GM23248 (cell line): ENCODE measurements at regions not wholly inside any gene's neighbourhood (a gene's known extent, or its start where the extent isn't known, plus 50 kb on each side); places are given as distances from the start of the nearest gene placed in this dataset.

Experiments
- DNase-seq: peaks from one replicate; pipeline ENCODE4 v3.0.0-alpha.2; 2015
- H2AFZ ChIP-seq: fragments of 200-600 bp; sonication (generic); 2 replicates; pipeline ENCODE4 v1.6.1; 2016; ENCODE audit warnings: antibody characterized with exemption
- H3F3A ChIP-seq: fragments of 200-600 bp; sonication (generic); 2 replicates; pipeline ENCODE4 v1.6.1; 2016; ENCODE audit warnings: mild to moderate bottlenecking, antibody characterized with exemption, mixed run types; ENCODE audit not compliant: insufficient read depth
- H3K27ac ChIP-seq: fragments of 200-600 bp; sonication (generic); 2 replicates; pipeline ENCODE4 v1.5.1; 2016; ENCODE audit warnings: mild to moderate bottlenecking
- H3K27me3 ChIP-seq: fragments of 200-600 bp; sonication (generic); replicated peaks from 2 replicates; pipeline ENCODE4 v1.6.1; 2016; ENCODE audit warnings: mild to moderate bottlenecking; ENCODE audit not compliant: insufficient read depth
- H3K36me3 ChIP-seq: fragments of 200-600 bp; sonication (generic); 2 replicates; pipeline ENCODE4 v1.6.1; 2016; ENCODE audit warnings: low read depth, mild to moderate bottlenecking
- H3K4me1 ChIP-seq: fragments of 200-600 bp; sonication (generic); 2 replicates; pipeline ENCODE4 v1.6.1; 2016; ENCODE audit warnings: mild to moderate bottlenecking; ENCODE audit not compliant: insufficient read depth
- H3K4me2 ChIP-seq: fragments of 200-600 bp; sonication (generic); one replicate; pipeline ENCODE4 v1.6.1; 2016; ENCODE audit warnings: mild to moderate bottlenecking; ENCODE audit not compliant: unreplicated experiment
- H3K4me3 ChIP-seq: fragments of 200-600 bp; sonication (generic); 2 replicates; pipeline ENCODE4 v1.5.1; 2016; ENCODE audit warnings: mild to moderate bottlenecking
- H3K79me2 ChIP-seq: fragments of 200-600 bp; sonication (generic); 2 replicates; pipeline ENCODE4 v1.6.1; 2016; ENCODE audit warnings: mild to moderate bottlenecking; ENCODE audit not compliant: insufficient read depth
- H3K9ac ChIP-seq: fragments of 200-600 bp; sonication (generic); 2 replicates; pipeline ENCODE4 v1.6.1; 2016; ENCODE audit warnings: mild to moderate bottlenecking
- H3K9me2 ChIP-seq: fragments of 200-600 bp; sonication (generic); 2 replicates; pipeline ENCODE4 v1.6.1; 2016; ENCODE audit warnings: mixed run types, mild to moderate bottlenecking, moderate library complexity; ENCODE audit not compliant: insufficient read depth
- H3K9me3 ChIP-seq: fragments of 200-600 bp; sonication (generic); one replicate; pipeline ENCODE4 v1.6.1; 2017; ENCODE audit warnings: low read depth
- H4K20me1 ChIP-seq: fragments of 200-600 bp; sonication (generic); 2 replicates; pipeline ENCODE4 v1.6.0; 2016; ENCODE audit not compliant: insufficient read depth
- EZH2 ChIP-seq: fragments of 200-600 bp; sonication (generic); IDR thresholded peaks from 2 replicates; pipeline ENCODE4 v1.6.1; 2018; ENCODE audit warnings: antibody characterized with exemption, mild to moderate bottlenecking; ENCODE audit not compliant: insufficient read depth, poor library complexity, severe bottlenecking
- EZH2phosphoT487 ChIP-seq: fragments of 200-600 bp; sonication (generic); IDR thresholded peaks from 2 replicates; pipeline ENCODE4 v1.6.1; 2018; ENCODE audit warnings: antibody characterized with exemption, moderate library complexity, mild to moderate bottlenecking, low read depth; ENCODE audit not compliant: insufficient read depth
- WGBS, 2 experiments: methylation state at CpG; one replicate each; pipeline ENCODE4 v1.1.6; 2015 to 2017; ENCODE audit warnings: low lambda C conversion rate in 2 of 2, low coverage in 1 of 2; ENCODE audit errors: missing lambda C conversion rate in 2 of 2; 5-methylcytosine and 5-hydroxymethylcytosine counted together
- in situ Hi-C: fragments of 300-500 bp; cut with MboI; formaldehyde crosslinking; loops from 2 replicates; pipeline ENCODE4 v1.15.0; 2020

DNA sequence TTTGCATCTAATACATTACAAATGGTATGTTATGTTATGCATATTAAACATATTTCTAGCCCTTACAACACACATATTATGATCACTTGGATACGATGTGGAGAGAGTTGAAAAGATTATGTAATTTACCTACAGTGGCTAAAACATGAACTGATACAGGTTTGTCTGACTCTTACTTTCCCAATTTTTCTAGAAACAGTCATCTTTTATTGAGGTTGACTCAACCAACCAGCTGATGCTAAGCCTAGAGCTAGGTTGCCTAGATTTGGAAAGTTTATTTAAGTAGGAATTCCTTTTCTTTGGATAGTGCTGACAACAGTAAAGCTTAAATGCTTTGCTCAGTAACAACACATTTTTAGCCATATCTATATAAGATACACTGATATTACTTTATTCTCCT is 1215.1 kb downstream of the ADGRL3 start:
- Histone ChIP-seq H3K9me2 (no peaks in the 10 kb centered on the region), H3K27ac (no peak overlapping the region), H3K9me3 (no peaks in the 10 kb centered on the region), H3K27me3 (no peaks in the 10 kb centered on the region), H4K20me1 (no peaks in the 10 kb centered on the region), H2AFZ (no peak overlapping the region), H3K4me1 (no peaks in the 10 kb centered on the region), H3K4me2 (no peak overlapping the region), H3K79me2 (no peaks in the 10 kb centered on the region), H3K9ac (no peak overlapping the region), H3K4me3 (no peak overlapping the region), H3F3A (no peaks in the 10 kb centered on the region), H3K36me3 (no peaks in the 10 kb centered on the region)
- WGBS, 2 experiments, result 20 to 22% methylated on average over 1 of the region's 1 CpG
- DNase-seq, result no peak
- TF ChIP-seq EZH2 (no peak), EZH2phosphoT487 (no peak)
- in situ Hi-C loops, result no loop called here

- Histone ChIP-seq H4K20me1 (no peaks in the 10 kb centered on the region), H3K9me2 (no peaks in the 10 kb centered on the region), H2AFZ (no peak overlapping the region), H3K9me3 (no peaks in the 10 kb centered on the region), H3K9ac (no peak overlapping the region), H3K27ac (no peak overlapping the region), H3K4me2 (no peak overlapping the region), H3F3A (no peaks in the 10 kb centered on the region), H3K4me1 (no peaks in the 10 kb centered on the region), H3K79me2 (no peaks in the 10 kb centered on the region), H3K4me3 (no peak overlapping the region), H3K36me3 (no peaks in the 10 kb centered on the region), H3K27me3 (no peaks in the 10 kb centered on the region)
- in situ Hi-C loops, result no loop called here
- TF ChIP-seq EZH2phosphoT487, result no peak
- no peak for TF ChIP-seq EZH2
- DNase-seq, result no peak
These were observed 1214.4 kb downstream of the ADGRL3 start for GRCh38 chr4:62414563-62414962.

DNA sequence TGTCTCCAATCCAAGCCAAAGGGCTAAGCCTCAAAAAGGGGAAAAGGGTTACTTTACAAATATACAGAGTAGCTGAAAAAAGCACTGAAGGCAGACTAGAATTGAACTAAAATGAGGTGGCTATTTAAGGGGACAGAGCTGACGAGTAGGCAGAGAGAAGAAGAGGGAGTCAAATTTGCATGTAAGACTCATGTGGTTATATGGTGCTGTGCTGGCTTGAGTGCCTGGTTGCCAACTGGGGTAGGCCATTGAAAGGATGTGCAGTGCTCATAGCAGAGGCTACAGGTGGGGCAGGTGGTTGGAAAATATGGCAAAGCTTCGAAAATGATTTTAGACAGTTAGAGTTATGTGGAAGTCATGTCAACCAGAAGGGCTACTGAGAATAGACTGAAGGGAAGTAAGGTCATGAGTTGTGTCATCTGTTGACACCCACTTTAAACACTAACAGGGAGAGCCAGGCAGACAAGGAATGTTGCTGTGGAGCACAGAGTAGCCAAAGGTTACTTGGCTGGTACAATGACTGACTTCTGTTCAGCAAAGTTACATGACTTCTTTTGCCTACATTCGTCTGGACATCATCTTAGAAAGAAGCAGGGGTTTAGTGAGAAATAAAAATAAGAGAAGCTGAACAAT is 1210.4 kb downstream of the ADGRL3 start:
- TF ChIP-seq EZH2phosphoT487, result no peak
- TF ChIP-seq EZH2, result no peak
- H3F3A ChIP-seq, result no peaks in the 10 kb centered on the region
- no peak for DNase-seq
- no peak overlapping the region for H3K4me3 ChIP-seq
- H3K4me2 ChIP-seq, result no peak overlapping the region
- in situ Hi-C loops, result no loop called here
- H2AFZ ChIP-seq, result no peak overlapping the region
- no peaks in the 10 kb centered on the region for H3K9me2 ChIP-seq
- no peaks in the 10 kb centered on the region for H3K79me2 ChIP-seq
- WGBS, 2 experiments, result 4 to 5% methylated on average over 3 of the region's 3 CpGs
- no peaks in the 10 kb centered on the region for H3K9me3 ChIP-seq
- H3K4me1 ChIP-seq, result no peaks in the 10 kb centered on the region
- no peaks in the 10 kb centered on the region for H3K27me3 ChIP-seq
- no peaks in the 10 kb centered on the region for H4K20me1 ChIP-seq
- no peak overlapping the region for H3K27ac ChIP-seq
- no peak overlapping the region for H3K9ac ChIP-seq
- no peaks in the 10 kb centered on the region for H3K36me3 ChIP-seq

GRCh38 chr4:62408454-62408853 is 1208.3 kb downstream of the ADGRL3 start:
- Histone ChIP-seq H3K4me2 (no peak overlapping the region), H3K79me2 (no peaks in the 10 kb centered on the region), H3K27me3 (no peaks in the 10 kb centered on the region), H3K4me1 (no peaks in the 10 kb centered on the region), H3K27ac (no peak overlapping the region), H4K20me1 (no peaks in the 10 kb centered on the region), H3K9ac (no peak overlapping the region), H3K4me3 (no peak overlapping the region), H3K9me3 (no peaks in the 10 kb centered on the region), H3F3A (no peaks in the 10 kb centered on the region), H3K36me3 (no peaks in the 10 kb centered on the region), H2AFZ (no peak overlapping the region), H3K9me2 (no peaks in the 10 kb centered on the region)
- in situ Hi-C loops, result no loop called here
- DNase-seq, result no peak
- TF ChIP-seq EZH2 (no peak), EZH2phosphoT487 (no peak)

GRCh38 chr4:62407534-62407933 is 1207.4 kb downstream of the ADGRL3 start:
- no peaks in the 10 kb centered on the region for H3K27me3 ChIP-seq
- H3K27ac ChIP-seq, result no peak overlapping the region
- H3K9ac ChIP-seq, result no peak overlapping the region
- no peaks in the 10 kb centered on the region for H3K36me3 ChIP-seq
- no peaks in the 10 kb centered on the region for H4K20me1 ChIP-seq
- no peak overlapping the region for H2AFZ ChIP-seq
- no peak overlapping the region for H3K4me3 ChIP-seq
- no peaks in the 10 kb centered on the region for H3K9me3 ChIP-seq
- no peaks in the 10 kb centered on the region for H3K4me1 ChIP-seq
- in situ Hi-C loops, result no loop called here
- no peak for DNase-seq
- H3F3A ChIP-seq, result no peaks in the 10 kb centered on the region
- TF ChIP-seq EZH2phosphoT487, result no peak
- no peak for TF ChIP-seq EZH2
- no peaks in the 10 kb centered on the region for H3K79me2 ChIP-seq
- no peaks in the 10 kb centered on the region for H3K9me2 ChIP-seq
- no peak overlapping the region for H3K4me2 ChIP-seq
- 0 to 7% methylated on average over 1 of the region's 1 CpG for WGBS, 2 experiments
